DND-41 (cell line): ENCODE measurements at regions not wholly inside any gene's neighbourhood (a gene's known extent, or its start where the extent isn't known, plus 50 kb on each side); places are given as distances from the start of the nearest gene placed in this dataset.

Experiments used
- ATAC-seq: fragments of 200-7000 bp; cut with Tn5 transposase; 3 replicates; pipeline ENCODE4 v1.9.1; 2021; ENCODE audit warnings: low read depth; ENCODE audit not compliant: insufficient read depth
- DNase-seq: peaks from one replicate; pipeline ENCODE4 v3.0.0-alpha.2; 2020
- H2AFZ ChIP-seq: 2 replicates; pipeline ENCODE4 v1.6.0; 2012; ENCODE audit warnings: low read depth, low read length
- H3K27ac ChIP-seq: 2 replicates; pipeline ENCODE4 v1.5.1; 2012; ENCODE audit warnings: low read length, inconsistent platforms
- H3K27me3 ChIP-seq: fragments of 200-600 bp; sonication (generic); 2 replicates; pipeline ENCODE4 v1.6.0; 2012; ENCODE audit warnings: low read length, mild to moderate bottlenecking, inconsistent platforms; ENCODE audit not compliant: insufficient read depth, poor library complexity
- H3K36me3 ChIP-seq: 2 replicates; pipeline ENCODE4 v1.5.1; 2012; ENCODE audit warnings: low read length, inconsistent platforms; ENCODE audit not compliant: insufficient read depth
- H3K4me1 ChIP-seq: 2 replicates; pipeline ENCODE4 v1.5.1; 2012; ENCODE audit warnings: mild to moderate bottlenecking, low read length; ENCODE audit not compliant: insufficient read depth
- H3K4me2 ChIP-seq: 2 replicates; pipeline ENCODE4 v1.6.0; 2012; ENCODE audit warnings: mild to moderate bottlenecking, moderate library complexity, low read length, inconsistent platforms; ENCODE audit not compliant: insufficient read depth
- H3K4me3 ChIP-seq, 2 experiments: fragments of 200-600 bp in 1 of 2; shearing (Covaris generic) in 1 of 2; 2 replicates each; pipeline ENCODE4 v1.5.1; 2012 to 2016; ENCODE audit warnings: inconsistent platforms in 2 of 2, low read length in 2 of 2, mild to moderate bottlenecking in 2 of 2, low read depth in 1 of 2, moderate library complexity in 1 of 2
- H3K79me2 ChIP-seq: 2 replicates; pipeline ENCODE4 v1.6.0; 2012; ENCODE audit warnings: low read length, inconsistent platforms; ENCODE audit not compliant: insufficient read depth
- H3K9ac ChIP-seq: 2 replicates; pipeline ENCODE4 v1.6.0; 2012; ENCODE audit warnings: low read depth, mild to moderate bottlenecking, inconsistent platforms, low read length, moderate library complexity
- H3K9me3 ChIP-seq: 2 replicates; pipeline ENCODE4 v1.5.1; 2012; ENCODE audit warnings: low read length, moderate library complexity, mild to moderate bottlenecking, inconsistent platforms; ENCODE audit not compliant: insufficient read depth, severe bottlenecking
- H4K20me1 ChIP-seq: 2 replicates; pipeline ENCODE4 v1.6.0; 2012; ENCODE audit warnings: low read length; ENCODE audit not compliant: insufficient read depth
- CTCF ChIP-seq: IDR thresholded peaks from 2 replicates; pipeline ENCODE4 v1.5.1; 2012; ENCODE audit warnings: borderline replicate concordance, low read length, moderate library complexity, mild to moderate bottlenecking; ENCODE audit not compliant: poor library complexity, severe bottlenecking; ENCODE audit errors: extremely low read depth
- EZH2 ChIP-seq: IDR thresholded peaks from 3 replicates; pipeline ENCODE4 v1.6.1; 2012; ENCODE audit warnings: borderline replicate concordance, low read depth, mild to moderate bottlenecking, moderate library complexity, low read length, inconsistent platforms; ENCODE audit not compliant: severe bottlenecking

GRCh38 chr16:65384441-65384840 lies 262.6 kb upstream of the CDH11 start:
- ATAC-seq (no peak), DNase-seq (no peak)
- H3K4me1 ChIP-seq: no peaks in the 10 kb centered on the region

GRCh38 chr16:65377195-65377594 lies 255.3 kb upstream of the CDH11 start:
- Histone ChIP-seq H4K20me1 (no peaks in the 10 kb centered on the region), H3K9ac (no peak overlapping the region), H3K27ac (no peak overlapping the region), H2AFZ (no peak overlapping the region), H3K27me3 (no peaks in the 10 kb centered on the region), H3K79me2 (no peaks in the 10 kb centered on the region), H3K9me3 (no peaks in the 10 kb centered on the region), H3K36me3 (no peaks in the 10 kb centered on the region), H3K4me3 (no peak overlapping the region), H3K4me2 (no peak overlapping the region), H3K4me1 (no peaks in the 10 kb centered on the region)
- ATAC-seq (no peak), DNase-seq (no peak)
- TF ChIP-seq CTCF (no peak), EZH2 (no peak)

More at GRCh38 chr16:65384441-65384840, 262.6 kb upstream of the CDH11 start:
- H2AFZ ChIP-seq: no peak overlapping the region
- no peaks in the 10 kb centered on the region for H3K9me3 ChIP-seq
- no peak overlapping the region for H3K4me2 ChIP-seq
- H3K9ac ChIP-seq: no peak overlapping the region
- no peaks in the 10 kb centered on the region for H4K20me1 ChIP-seq
- H3K27me3 ChIP-seq: no peaks in the 10 kb centered on the region
- H3K27ac ChIP-seq: no peak overlapping the region
- H3K4me3 ChIP-seq: no peak overlapping the region
- H3K79me2 ChIP-seq: no peaks in the 10 kb centered on the region
- TF ChIP-seq EZH2 (no peak), CTCF (no peak)
- H3K36me3 ChIP-seq: no peaks in the 10 kb centered on the region

GRCh38 chr16:65376601-65377000 lies 254.7 kb upstream of the CDH11 start:
- Histone ChIP-seq H2AFZ (no peak overlapping the region), H3K4me1 (no peaks in the 10 kb centered on the region), H4K20me1 (no peaks in the 10 kb centered on the region), H3K79me2 (no peaks in the 10 kb centered on the region), H3K9me3 (no peaks in the 10 kb centered on the region), H3K4me3 (no peak overlapping the region), H3K27ac (no peak overlapping the region), H3K4me2 (no peak overlapping the region), H3K36me3 (no peaks in the 10 kb centered on the region), H3K27me3 (no peaks in the 10 kb centered on the region), H3K9ac (no peak overlapping the region)
- ATAC-seq (no peak), DNase-seq (no peak)
- TF ChIP-seq CTCF (no peak), EZH2 (no peak)

GRCh38 chr16:65375651-65376050 lies 253.8 kb upstream of the CDH11 start:
- Histone ChIP-seq H3K4me2 (no peak overlapping the region), H3K27me3 (no peaks in the 10 kb centered on the region), H3K4me3 (no peak overlapping the region), H4K20me1 (no peaks in the 10 kb centered on the region), H3K27ac (no peak overlapping the region), H3K79me2 (no peaks in the 10 kb centered on the region), H3K9ac (no peak overlapping the region), H2AFZ (no peak overlapping the region), H3K4me1 (no peaks in the 10 kb centered on the region), H3K36me3 (no peaks in the 10 kb centered on the region), H3K9me3 (no peaks in the 10 kb centered on the region)
- ATAC-seq (no peak), DNase-seq (no peak)
- TF ChIP-seq CTCF (no peak), EZH2 (no peak)
